Renal cortical epithelial cell (primary cell): ENCODE measurements at regions not wholly inside any gene's neighbourhood (a gene's known extent, or its start where the extent isn't known, plus 50 kb on each side); places are given as distances from the start of the nearest gene placed in this dataset.

Source experiments
- DNase-seq: peaks from one replicate; pipeline ENCODE4 v3.0.0-alpha.2; 2011; ENCODE audit warnings: low read depth

- DNase-seq: no peak
Observed at GRCh38 chr15:93646193-93646592, 557.2 kb upstream of the RGMA start.

- DNase-seq: no peak
Observed at GRCh38 chr15:93645594-93645993, 556.6 kb upstream of the RGMA start.

- DNase-seq: no peak
Observed at GRCh38 chr15:93644595-93644994, 555.6 kb upstream of the RGMA start.

- no peak for DNase-seq
Observed at GRCh38 chr15:93640411-93640962, 551.5 kb upstream of the RGMA start.

- no peak for DNase-seq
Observed at GRCh38 chr15:93631958-93632618, 543.1 kb upstream of the RGMA start.

- no peak for DNase-seq
Observed at GRCh38 chr15:93619597-93619996, 530.6 kb upstream of the RGMA start.

- DNase-seq: no peak
Observed at GRCh38 chr15:93617443-93617842, 528.4 kb upstream of the RGMA start.

- DNase-seq: no peak
Observed at GRCh38 chr15:93614386-93615104, 525.5 kb upstream of the RGMA start.

GRCh38 chr15:93613386-93613785 lies 524.4 kb upstream of the RGMA start:
- DNase-seq: no peak

- DNase-seq: no peak
Observed at GRCh38 chr15:93612953-93613352, 523.9 kb upstream of the RGMA start.

GRCh38 chr15:93610944-93611343 lies 521.9 kb upstream of the RGMA start:
- DNase-seq: no peak

GRCh38 chr15:93608643-93609148 lies 519.7 kb upstream of the RGMA start:
- no peak for DNase-seq

- no peak for DNase-seq
Observed at GRCh38 chr15:93603550-93603949, 514.5 kb upstream of the RGMA start.

- DNase-seq: no peak
Observed at GRCh38 chr15:93587059-93587521, 498.1 kb upstream of the RGMA start.

- DNase-seq: no peak
Observed at GRCh38 chr15:93585012-93585411, 496.0 kb upstream of the RGMA start.

- DNase-seq: no peak
Observed at GRCh38 chr15:93583968-93584367, 495.0 kb upstream of the RGMA start.

- no peak for DNase-seq
Observed at GRCh38 chr15:93583552-93583951, 494.5 kb upstream of the RGMA start.

- no peak for DNase-seq
Observed at GRCh38 chr15:93570527-93570926, 481.5 kb upstream of the RGMA start.

- DNase-seq: no peak
Observed at GRCh38 chr15:93566762-93567161, 477.8 kb upstream of the RGMA start.

- DNase-seq: no peak
Observed at GRCh38 chr15:93565201-93565600, 476.2 kb upstream of the RGMA start.

GRCh38 chr15:93563218-93563617 lies 474.2 kb upstream of the RGMA start:
- no peak for DNase-seq

GRCh38 chr15:93562395-93563123 lies 473.5 kb upstream of the RGMA start:
- DNase-seq: peak; percentile 0
